ENCODE measurements at regions not wholly inside any gene's neighbourhood (a gene's known extent, or its start where the extent isn't known, plus 50 kb on each side); places are given as distances from the start of the nearest gene placed in this dataset.

GRCh38 chr18:73264562-73264921, 396.8 kb upstream of the NETO1 start:
- no peak overlapping the region for H3K9ac ChIP-seq (ENCODE audit: low read length)
- no peaks in the 10 kb centered on the region for H4K20me1 ChIP-seq (ENCODE audit: insufficient read depth)
- no peak overlapping the region for H3K4me3 ChIP-seq (replicated peaks in 1 of 2; ENCODE audit: low read depth in 1 of 2, low read length in 2 of 2)
- intact Hi-C loops (cut with micrococcal nuclease), result no loop called here
- H3K9me3 ChIP-seq (ENCODE audit: control insufficient read depth in 1 of 2, insufficient read depth in 1 of 2, low read depth in 1 of 2, low read length in 2 of 2), result peaks cover 5 to 7% of the 10 kb centered on the region in 2 experiments; a peak in 2 of 4 replicates
- H3K36me3 ChIP-seq (ENCODE audit: control insufficient read depth in 1 of 2, insufficient read depth in 2 of 2, low read length in 2 of 2), result no peaks in the 10 kb centered on the region
- H3K4me2 ChIP-seq (ENCODE audit: low read length), result no peak overlapping the region
- no peaks in the 10 kb centered on the region for H3K27me3 ChIP-seq (ENCODE audit: insufficient read depth, low read length)
- ChIA-PET POLR2A (no interaction called here), CTCF (no interaction called here), RAD21 (ENCODE audit: low non-redundant PET in 1 of 2, low total read pairs in 2 of 2, uncharacterized antibody in 2 of 2, unreplicated experiment in 2 of 2) (no interaction called here)
- ATAC-seq (no peak), DNase-seq (ENCODE audit: low read depth, low spot score) (no peak)
- no peak overlapping the region for H3K27ac ChIP-seq (ENCODE audit: low read depth, low read length)
- H3K4me1 ChIP-seq (ENCODE audit: control insufficient read depth in 1 of 2, insufficient read depth in 2 of 2, low read length in 2 of 2), result no peaks in the 10 kb centered on the region
- no peak for TF ChIP-seq FOSL1 (IDR thresholded peaks at IDR 0.05; ENCODE audit: low read depth)
- TF ChIP-seq POLR2AphosphoS5 (IDR thresholded peaks at IDR 0.05; ENCODE audit: low read depth, low read length), result no peak
- TF ChIP-seq SRF (IDR thresholded peaks at IDR 0.05; ENCODE audit: low read depth), result no peak
- H3K9me2 ChIP-seq (ENCODE audit: insufficient read depth), result no peaks in the 10 kb centered on the region
- BruUV-seq (replicated peaks), result no TSS peak
- no peaks in the 10 kb centered on the region for H3K79me2 ChIP-seq (ENCODE audit: insufficient read depth, low read length)
- H2AFZ ChIP-seq (ENCODE audit: low read depth, low read length, poor library complexity, severe bottlenecking), result no peak overlapping the region

- DNase-seq (ENCODE audit: low read depth, low spot score) (no peak), ATAC-seq (no peak)
- H3K4me1 ChIP-seq (ENCODE audit: control insufficient read depth in 1 of 2, insufficient read depth in 2 of 2, low read length in 2 of 2), result no peaks in the 10 kb centered on the region
- H3K9ac ChIP-seq (ENCODE audit: low read length), result no peak overlapping the region
- ChIA-PET CTCF (no interaction called here), RAD21 (ENCODE audit: low non-redundant PET in 1 of 2, low total read pairs in 2 of 2, uncharacterized antibody in 2 of 2, unreplicated experiment in 2 of 2) (no interaction called here), POLR2A (no interaction called here)
- intact Hi-C loops (cut with micrococcal nuclease), result no loop called here
- no peak overlapping the region for H3K27ac ChIP-seq (ENCODE audit: low read depth, low read length)
- H3K79me2 ChIP-seq (ENCODE audit: insufficient read depth, low read length), result no peaks in the 10 kb centered on the region
- H3K36me3 ChIP-seq (ENCODE audit: control insufficient read depth in 1 of 2, insufficient read depth in 2 of 2, low read length in 2 of 2), result no peaks in the 10 kb centered on the region
- H3K4me3 ChIP-seq (replicated peaks in 1 of 2; ENCODE audit: low read depth in 1 of 2, low read length in 2 of 2), result no peak overlapping the region
- BruUV-seq (replicated peaks), result no TSS peak
- no peaks in the 10 kb centered on the region for H3K27me3 ChIP-seq (ENCODE audit: insufficient read depth, low read length)
- no peaks in the 10 kb centered on the region for H3K9me2 ChIP-seq (ENCODE audit: insufficient read depth)
- no peaks in the 10 kb centered on the region for H4K20me1 ChIP-seq (ENCODE audit: insufficient read depth)
- no peak overlapping the region for H2AFZ ChIP-seq (ENCODE audit: low read depth, low read length, poor library complexity, severe bottlenecking)
- peaks cover 9 to 10% of the 10 kb centered on the region in 2 experiments for H3K9me3 ChIP-seq (ENCODE audit: control insufficient read depth in 1 of 2, insufficient read depth in 1 of 2, low read depth in 1 of 2, low read length in 2 of 2)
- no peak overlapping the region for H3K4me2 ChIP-seq (ENCODE audit: low read length)
- TF ChIP-seq ZNF274 (IDR thresholded peaks at IDR 0.05; ENCODE audit: low read depth, low read length), result no peak
- no peak for TF ChIP-seq ZFX (IDR thresholded peaks at IDR 0.05)
- no peak for TF ChIP-seq SIN3A (IDR thresholded peaks at IDR 0.05; ENCODE audit: low read depth)
- TF ChIP-seq CEBPB (IDR thresholded peaks at IDR 0.05; ENCODE audit: low read depth), result no peak
- TF ChIP-seq EZH2 (IDR thresholded peaks at IDR 0.05), result no peak
- no peak for TF ChIP-seq EZH2phosphoT487 (IDR thresholded peaks at IDR 0.05; ENCODE audit: borderline replicate concordance)
- TF ChIP-seq SRF (IDR thresholded peaks at IDR 0.05; ENCODE audit: low read depth), result no peak
- TF ChIP-seq YY1 (IDR thresholded peaks at IDR 0.05; ENCODE audit: extremely low read depth, insufficient replicate concordance, low read depth, low read length), result no peak
- no peak for TF ChIP-seq ELF1 (IDR thresholded peaks at IDR 0.05; ENCODE audit: borderline replicate concordance, low read depth)
- no peak for TF ChIP-seq MAX (IDR thresholded peaks at IDR 0.05)
- no peak for TF ChIP-seq FOSL1 (IDR thresholded peaks at IDR 0.05; ENCODE audit: low read depth)
- TF ChIP-seq SP1 (IDR thresholded peaks at IDR 0.05; ENCODE audit: low read depth), result no peak
- no peak for TF ChIP-seq TCF7L2 (IDR thresholded peaks at IDR 0.05; ENCODE audit: borderline replicate concordance, extremely low read depth, insufficient read depth, insufficient read length)
- no peak for TF ChIP-seq EGR1 (IDR thresholded peaks at IDR 0.05; ENCODE audit: low read depth)
- TF ChIP-seq REST (IDR thresholded peaks at IDR 0.05; ENCODE audit: low read depth), result no peak
- TF ChIP-seq CTCF (IDR thresholded peaks at IDR 0.05 in 2 of 3, conservative IDR thresholded peaks at IDR 0.05 in 1 of 3; ENCODE audit: borderline replicate concordance in 1 of 3, insufficient read depth in 1 of 3, low read depth in 2 of 3, low read length in 2 of 3), result no peak
Observed at GRCh38 chr18:73261923-73262322, 394.1 kb upstream of the NETO1 start.
